ENCODE measurements at regions not wholly inside any gene's neighbourhood (a gene's known extent, or its start where the extent isn't known, plus 50 kb on each side); places are given as distances from the start of the nearest gene placed in this dataset.

DNA sequence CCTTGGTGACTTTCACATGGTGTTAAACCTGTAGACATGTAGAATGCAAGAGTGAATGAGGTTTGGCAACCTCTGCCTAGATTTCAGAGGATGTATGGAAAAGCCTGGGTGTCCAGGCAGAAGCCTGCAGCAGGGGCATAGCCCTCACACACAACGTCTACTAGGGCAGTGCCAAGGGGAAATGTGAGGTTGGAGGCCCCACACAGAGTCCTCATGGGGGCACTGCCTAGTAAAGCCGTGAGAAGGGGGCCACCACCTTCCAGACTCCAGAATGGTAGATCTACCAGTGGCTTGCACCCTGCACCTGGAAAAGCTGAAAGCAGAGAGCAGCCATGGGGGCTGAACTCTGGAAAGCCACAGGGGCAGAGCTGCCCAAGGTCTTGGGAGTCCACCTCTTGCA lies 241.2 kb downstream of the KLF13 start:
- no peak for TF ChIP-seq FOXP2 (optimal IDR thresholded peaks at IDR 0.05; ENCODE audit: control extremely low read depth, extremely low read length, insufficient read depth)
- TF ChIP-seq EZH2 (IDR thresholded peaks at IDR 0.05), result no peak
